ENCODE measurements at regions not wholly inside any gene's neighbourhood (a gene's known extent, or its start where the extent isn't known, plus 50 kb on each side); places are given as distances from the start of the nearest gene placed in this dataset.

- Histone ChIP-seq H3K9me3 (ENCODE audit: control insufficient read depth, insufficient read depth, low read length) (no peaks in the 10 kb centered on the region), H3K4me1 (ENCODE audit: control insufficient read depth, low read length) (no peaks in the 10 kb centered on the region), H3K27me3 (ENCODE audit: control insufficient read depth, low read length) (no peaks in the 10 kb centered on the region)
Measured at GRCh38 chr14:44420226-44420625, 86.9 kb downstream of the FSCB start.

GRCh38 chr14:44418856-44419255 is 88.2 kb downstream of the FSCB start:
- Histone ChIP-seq H4K20me1 (ENCODE audit: control insufficient read depth, insufficient read depth, low read depth, low read length) (no peaks in the 10 kb centered on the region), H3K27ac (ENCODE audit: low read depth, low read length) (no peak overlapping the region), H3K27me3 (ENCODE audit: control insufficient read depth, low read length) (no peaks in the 10 kb centered on the region), H3K4me1 (ENCODE audit: control insufficient read depth, low read length) (no peaks in the 10 kb centered on the region), H3K36me3 (ENCODE audit: control insufficient read depth, low read length) (no peaks in the 10 kb centered on the region), H3K79me2 (ENCODE audit: control insufficient read depth, low read length) (no peaks in the 10 kb centered on the region), H3F3A (ENCODE audit: control insufficient read depth, insufficient read depth) (no peaks in the 10 kb centered on the region), H3K9me2 (replicated peaks; ENCODE audit: control insufficient read depth, low read length) (no peaks in the 10 kb centered on the region), H3K9me3 (ENCODE audit: control insufficient read depth, insufficient read depth, low read length) (no peaks in the 10 kb centered on the region), H3K4me2 (ENCODE audit: low read length) (no peak overlapping the region), H3K4me3 (ENCODE audit: low read length) (no peak overlapping the region)
- TF ChIP-seq, protein P1, sequence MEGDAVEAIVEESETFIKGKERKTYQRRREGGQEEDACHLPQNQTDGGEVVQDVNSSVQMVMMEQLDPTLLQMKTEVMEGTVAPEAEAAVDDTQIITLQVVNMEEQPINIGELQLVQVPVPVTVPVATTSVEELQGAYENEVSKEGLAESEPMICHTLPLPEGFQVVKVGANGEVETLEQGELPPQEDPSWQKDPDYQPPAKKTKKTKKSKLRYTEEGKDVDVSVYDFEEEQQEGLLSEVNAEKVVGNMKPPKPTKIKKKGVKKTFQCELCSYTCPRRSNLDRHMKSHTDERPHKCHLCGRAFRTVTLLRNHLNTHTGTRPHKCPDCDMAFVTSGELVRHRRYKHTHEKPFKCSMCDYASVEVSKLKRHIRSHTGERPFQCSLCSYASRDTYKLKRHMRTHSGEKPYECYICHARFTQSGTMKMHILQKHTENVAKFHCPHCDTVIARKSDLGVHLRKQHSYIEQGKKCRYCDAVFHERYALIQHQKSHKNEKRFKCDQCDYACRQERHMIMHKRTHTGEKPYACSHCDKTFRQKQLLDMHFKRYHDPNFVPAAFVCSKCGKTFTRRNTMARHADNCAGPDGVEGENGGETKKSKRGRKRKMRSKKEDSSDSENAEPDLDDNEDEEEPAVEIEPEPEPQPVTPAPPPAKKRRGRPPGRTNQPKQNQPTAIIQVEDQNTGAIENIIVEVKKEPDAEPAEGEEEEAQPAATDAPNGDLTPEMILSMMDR (IDR thresholded peaks at IDR 0.05; ENCODE audit: low read depth, low read length, poor library complexity, severe bottlenecking) = no peak
- no peak for TF ChIP-seq EZH2phosphoT487 (IDR thresholded peaks at IDR 0.05; ENCODE audit: borderline replicate concordance, low read length)

More at GRCh38 chr14:44420226-44420625, 86.9 kb downstream of the FSCB start:
- no peak overlapping the region for H3K4me2 ChIP-seq (ENCODE audit: low read length)
- no peaks in the 10 kb centered on the region for H3F3A ChIP-seq (ENCODE audit: control insufficient read depth, insufficient read depth)
- H3K27ac ChIP-seq (ENCODE audit: low read depth, low read length) = no peak overlapping the region
- TF ChIP-seq, protein P1 (IDR thresholded peaks at IDR 0.05; ENCODE audit: low read depth, low read length, poor library complexity, severe bottlenecking) = no peak
- TF ChIP-seq EZH2phosphoT487 (IDR thresholded peaks at IDR 0.05; ENCODE audit: borderline replicate concordance, low read length) = no peak
- no peak overlapping the region for H3K4me3 ChIP-seq (ENCODE audit: low read length)
- H3K79me2 ChIP-seq (ENCODE audit: control insufficient read depth, low read length) = no peaks in the 10 kb centered on the region
- no peaks in the 10 kb centered on the region for H3K36me3 ChIP-seq (ENCODE audit: control insufficient read depth, low read length)
- H4K20me1 ChIP-seq (ENCODE audit: control insufficient read depth, insufficient read depth, low read depth, low read length) = no peaks in the 10 kb centered on the region
- H3K9me2 ChIP-seq (replicated peaks; ENCODE audit: control insufficient read depth, low read length) = no peaks in the 10 kb centered on the region

DNA sequence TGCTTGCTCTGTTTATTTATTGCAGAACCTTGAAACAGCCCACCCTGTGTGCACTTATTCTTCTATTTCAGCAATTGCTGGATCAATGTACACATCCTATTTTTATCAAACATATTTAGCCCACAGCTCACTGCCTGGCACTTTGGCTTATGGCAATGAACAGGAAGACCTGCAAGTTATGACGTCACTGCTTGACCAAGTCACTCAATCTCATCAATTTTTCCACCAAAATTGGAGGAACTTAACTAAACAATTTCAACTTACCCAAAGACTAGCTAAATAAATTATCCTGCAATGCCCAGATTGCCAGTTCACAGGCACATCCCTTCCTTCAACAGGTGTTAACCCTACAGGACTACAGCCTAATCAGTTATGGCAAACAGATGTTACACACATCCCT is 89.3 kb downstream of the FSCB start:
- Histone ChIP-seq H3K27ac (ENCODE audit: low read depth, low read length) (no peak overlapping the region), H3K4me3 (ENCODE audit: low read length) (no peak overlapping the region), H3K4me2 (ENCODE audit: low read length) (no peak overlapping the region), H4K20me1 (ENCODE audit: control insufficient read depth, insufficient read depth, low read depth, low read length) (no peaks in the 10 kb centered on the region), H3K79me2 (ENCODE audit: control insufficient read depth, low read length) (no peaks in the 10 kb centered on the region), H3K27me3 (ENCODE audit: control insufficient read depth, low read length) (no peaks in the 10 kb centered on the region), H3F3A (ENCODE audit: control insufficient read depth, insufficient read depth) (no peaks in the 10 kb centered on the region), H3K36me3 (ENCODE audit: control insufficient read depth, low read length) (no peaks in the 10 kb centered on the region), H3K9me2 (replicated peaks; ENCODE audit: control insufficient read depth, low read length) (no peaks in the 10 kb centered on the region), H3K9me3 (ENCODE audit: control insufficient read depth, insufficient read depth, low read length) (no peaks in the 10 kb centered on the region), H3K4me1 (ENCODE audit: control insufficient read depth, low read length) (no peaks in the 10 kb centered on the region)
- no peak for TF ChIP-seq EZH2phosphoT487 (IDR thresholded peaks at IDR 0.05; ENCODE audit: borderline replicate concordance, low read length)
- TF ChIP-seq, protein P1 (IDR thresholded peaks at IDR 0.05; ENCODE audit: low read depth, low read length, poor library complexity, severe bottlenecking) = no peak

GRCh38 chr14:44414646-44415045 is 92.4 kb downstream of the FSCB start:
- Histone ChIP-seq H3K4me1 (ENCODE audit: control insufficient read depth, low read length) (no peaks in the 10 kb centered on the region), H4K20me1 (ENCODE audit: control insufficient read depth, insufficient read depth, low read depth, low read length) (no peaks in the 10 kb centered on the region), H3K9me3 (ENCODE audit: control insufficient read depth, insufficient read depth, low read length) (no peaks in the 10 kb centered on the region), H3K27me3 (ENCODE audit: control insufficient read depth, low read length) (no peaks in the 10 kb centered on the region), H3K27ac (ENCODE audit: low read depth, low read length) (no peak overlapping the region), H3K79me2 (ENCODE audit: control insufficient read depth, low read length) (no peaks in the 10 kb centered on the region), H3F3A (ENCODE audit: control insufficient read depth, insufficient read depth) (no peaks in the 10 kb centered on the region), H3K9me2 (replicated peaks; ENCODE audit: control insufficient read depth, low read length) (no peaks in the 10 kb centered on the region), H3K36me3 (ENCODE audit: control insufficient read depth, low read length) (no peaks in the 10 kb centered on the region), H3K4me3 (ENCODE audit: low read length) (no peak overlapping the region), H3K4me2 (ENCODE audit: low read length) (no peak overlapping the region)
- TF ChIP-seq, protein P1 (IDR thresholded peaks at IDR 0.05; ENCODE audit: low read depth, low read length, poor library complexity, severe bottlenecking) = no peak
- TF ChIP-seq EZH2phosphoT487 (IDR thresholded peaks at IDR 0.05; ENCODE audit: borderline replicate concordance, low read length) = no peak
